ENCODE measurements at regions not wholly inside any gene's neighbourhood (a gene's known extent, or its start where the extent isn't known, plus 50 kb on each side); places are given as distances from the start of the nearest gene placed in this dataset.

- no peak for TF ChIP-seq CTCF (IDR thresholded peaks at IDR 0.05; ENCODE audit: insufficient read depth, low read length, poor library complexity, severe bottlenecking)
- TF ChIP-seq EZH2phosphoT487 (conservative IDR thresholded peaks at IDR 0.05; ENCODE audit: low read length), result no peak
Measured at GRCh38 chr6:111984516-111985201, 69.2 kb upstream of the CCN6 start.

Measured in SU-DHL-6 (cell line).